Karpas-422 (cell line): ENCODE measurements at regions not wholly inside any gene's neighbourhood (a gene's known extent, or its start where the extent isn't known, plus 50 kb on each side); places are given as distances from the start of the nearest gene placed in this dataset.
A peak's percentile ranks its signal among the peaks of the same experiment; 100 is the strongest.

Experiments
- DNase-seq: peaks from one replicate; pipeline ENCODE4 v3.0.0-alpha.2; 2015
- H2AFZ ChIP-seq: fragments of 200-600 bp; sonication (generic); 2 replicates; pipeline ENCODE4 v1.6.1; 2014; ENCODE audit warnings: antibody characterized with exemption, low read length, mixed read lengths
- H3K27ac ChIP-seq: fragments of 200-600 bp; sonication (generic); 2 replicates; pipeline ENCODE4 v1.5.1; 2014; ENCODE audit warnings: mild to moderate bottlenecking, low read length, moderate library complexity
- H3K27me3 ChIP-seq: fragments of 200-600 bp; sonication (generic); 2 replicates; pipeline ENCODE4 v1.6.1; 2014; ENCODE audit warnings: low read length, mixed read lengths
- H3K36me3 ChIP-seq: fragments of 200-600 bp; sonication (generic); 2 replicates; pipeline ENCODE4 v1.6.1; 2014; ENCODE audit warnings: low read length, mixed read lengths; ENCODE audit not compliant: insufficient read depth
- H3K4me1 ChIP-seq: fragments of 200-600 bp; sonication (generic); 2 replicates; pipeline ENCODE4 v1.6.1; 2014; ENCODE audit warnings: mild to moderate bottlenecking, low read length, mixed read lengths
- H3K4me2 ChIP-seq: fragments of 200-600 bp; sonication (generic); 2 replicates; pipeline ENCODE4 v1.6.1; 2014; ENCODE audit warnings: low read length, low read depth, mild to moderate bottlenecking; ENCODE audit not compliant: poor library complexity, severe bottlenecking
- H3K4me3 ChIP-seq: fragments of 200-600 bp; sonication (generic); 2 replicates; pipeline ENCODE4 v1.5.1; 2014; ENCODE audit warnings: mild to moderate bottlenecking, antibody characterized with exemption, low read length, mixed read lengths
- H3K79me2 ChIP-seq: fragments of 200-600 bp; sonication (generic); 2 replicates; pipeline ENCODE4 v1.6.1; 2014; ENCODE audit warnings: mild to moderate bottlenecking, low read length, mixed read lengths
- H3K9ac ChIP-seq: fragments of 200-600 bp; sonication (generic); 2 replicates; pipeline ENCODE4 v1.6.0; 2014; ENCODE audit warnings: low read length
- H3K9me2 ChIP-seq: fragments of 200-600 bp; sonication (generic), shearing (Covaris generic); replicated peaks from 2 replicates; pipeline ENCODE4 v1.6.0; 2014; ENCODE audit warnings: mild to moderate bottlenecking, low read length, moderate library complexity; ENCODE audit not compliant: insufficient read depth
- H3K9me3 ChIP-seq: fragments of 300-700, 200-600 bp; sonication (generic); 2 replicates; pipeline ENCODE4 v1.6.1; 2014; ENCODE audit warnings: low read length, mixed read lengths
- H4K20me1 ChIP-seq: fragments of 200-600 bp; sonication (generic); 2 replicates; pipeline ENCODE4 v1.6.1; 2014; ENCODE audit warnings: mild to moderate bottlenecking, antibody characterized with exemption, low read length, low read depth; ENCODE audit not compliant: insufficient read depth

DNA sequence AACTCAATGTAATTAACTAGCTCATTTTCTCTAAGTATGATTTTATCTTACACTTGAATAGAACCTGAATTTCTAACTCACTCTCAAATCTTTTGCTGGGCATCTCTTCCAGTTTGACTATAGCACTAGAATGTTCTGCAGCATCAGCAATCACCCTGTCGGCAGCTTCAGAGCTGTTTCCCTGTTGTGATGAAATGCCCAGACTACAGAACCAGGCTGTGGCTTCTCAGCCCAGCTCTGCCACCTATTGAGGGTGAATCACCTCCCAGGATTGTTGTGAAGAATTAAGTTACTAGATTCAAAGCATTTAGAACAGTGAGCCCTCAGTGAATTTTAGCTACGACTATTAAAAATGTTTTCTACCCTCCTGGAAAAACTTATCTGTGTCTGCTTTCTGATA, 90.4 kb upstream of the ANKRD55 start:
- Histone ChIP-seq H3K79me2 (no peaks in the 10 kb centered on the region), H3K4me2 (no peak overlapping the region), H3K9ac (no peak overlapping the region), H3K9me2 (no peaks in the 10 kb centered on the region), H3K9me3 (no peaks in the 10 kb centered on the region), H2AFZ (no peak overlapping the region), H3K4me1 (peaks cover 7% of the 10 kb centered on the region), H3K27me3 (no peaks in the 10 kb centered on the region), H3K4me3 (no peak overlapping the region), H4K20me1 (no peaks in the 10 kb centered on the region), H3K27ac (no peak overlapping the region), H3K36me3 (no peaks in the 10 kb centered on the region)
- DNase-seq: no peak

DNA sequence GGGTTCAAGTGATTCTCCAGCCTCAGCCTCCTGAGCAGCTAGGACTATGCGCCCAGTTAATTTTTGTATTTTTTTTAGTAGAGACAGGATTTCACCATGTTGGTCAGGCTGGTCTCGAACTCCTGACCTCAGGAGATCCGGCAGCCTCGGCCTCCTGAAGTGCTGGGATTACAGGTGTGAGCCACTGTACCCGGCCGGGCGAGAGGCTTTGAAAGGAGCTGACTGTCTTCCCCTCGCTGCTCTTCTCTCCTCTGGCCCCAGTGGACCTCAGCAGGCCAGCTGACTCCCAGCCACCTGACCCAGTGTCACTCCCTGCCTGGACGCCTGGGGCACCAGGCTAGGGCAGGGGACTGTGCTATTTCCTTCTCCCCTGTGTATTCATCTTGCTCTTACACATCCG, 89.5 kb upstream of the ANKRD55 start:
- no peaks in the 10 kb centered on the region for H4K20me1 ChIP-seq
- no peak for DNase-seq
- peaks cover 7% of the 10 kb centered on the region for H3K4me1 ChIP-seq
- H3K9me3 ChIP-seq: no peaks in the 10 kb centered on the region
- no peak overlapping the region for H3K4me2 ChIP-seq
- H3K36me3 ChIP-seq: no peaks in the 10 kb centered on the region
- H3K4me3 ChIP-seq: no peak overlapping the region
- H2AFZ ChIP-seq: no peak overlapping the region
- H3K79me2 ChIP-seq: no peaks in the 10 kb centered on the region
- H3K27ac ChIP-seq: no peak overlapping the region
- H3K27me3 ChIP-seq: no peaks in the 10 kb centered on the region
- H3K9me2 ChIP-seq: no peaks in the 10 kb centered on the region
- no peak overlapping the region for H3K9ac ChIP-seq

DNA sequence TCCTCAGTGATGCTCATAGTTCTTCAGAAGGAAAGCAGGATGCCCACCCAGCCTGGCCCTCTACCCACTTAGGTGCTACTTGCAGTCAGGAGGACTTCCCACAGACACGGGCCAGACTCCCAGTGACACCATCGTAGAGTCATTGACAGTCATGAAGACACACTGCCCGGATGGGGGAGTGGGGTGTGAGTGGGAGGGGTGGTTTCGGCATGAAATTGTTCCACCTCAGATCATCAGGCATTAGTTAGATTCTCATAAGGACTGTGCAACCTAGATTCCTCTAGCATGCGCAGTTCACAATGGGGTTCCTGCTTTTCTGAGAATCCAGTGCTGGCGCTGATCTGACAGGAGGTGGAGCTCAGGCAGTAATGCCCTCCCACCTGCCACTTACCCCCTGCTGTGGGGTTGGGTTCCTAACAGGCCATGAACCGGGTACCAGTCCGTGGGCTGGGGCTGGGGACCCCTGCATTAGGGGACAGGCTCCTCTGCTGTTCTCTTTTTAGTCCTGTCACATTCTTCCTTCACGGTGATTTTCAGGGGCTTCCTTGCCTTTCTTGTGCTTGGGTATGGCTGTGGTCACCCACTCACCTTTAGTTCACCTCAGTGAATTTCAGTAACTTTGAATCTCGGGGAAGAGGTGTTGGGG, 88.2 kb upstream of the ANKRD55 start:
- no peak for DNase-seq
- H3K36me3 ChIP-seq: no peaks in the 10 kb centered on the region
- H3K27me3 ChIP-seq: no peaks in the 10 kb centered on the region
- H2AFZ ChIP-seq: no peak overlapping the region
- no peaks in the 10 kb centered on the region for H4K20me1 ChIP-seq
- H3K79me2 ChIP-seq: no peaks in the 10 kb centered on the region
- no peaks in the 10 kb centered on the region for H3K9me2 ChIP-seq
- H3K27ac ChIP-seq: no peak overlapping the region
- H3K4me2 ChIP-seq: no peak overlapping the region
- no peak overlapping the region for H3K9ac ChIP-seq
- H3K4me3 ChIP-seq: no peak overlapping the region
- H3K4me1 ChIP-seq: peaks cover 7% of the 10 kb centered on the region
- H3K9me3 ChIP-seq: no peaks in the 10 kb centered on the region

DNA sequence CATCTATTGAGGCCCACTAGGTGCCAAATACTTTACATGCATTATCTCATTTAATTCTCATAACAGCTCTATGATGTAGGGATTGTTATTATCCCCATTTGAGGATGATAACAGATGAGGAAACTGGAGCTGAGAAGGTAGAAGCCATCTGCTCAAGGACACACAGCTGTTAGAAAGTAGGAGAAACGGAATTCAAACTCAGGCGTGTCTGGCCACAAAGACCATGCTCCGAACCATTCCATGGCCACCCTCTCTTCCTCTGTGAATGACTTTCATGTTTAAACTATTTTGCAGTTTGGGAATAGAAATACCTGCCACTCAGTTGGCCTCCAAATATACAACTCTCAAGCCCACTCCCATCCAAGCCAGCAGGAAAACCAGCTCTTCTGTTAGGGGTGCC, 87.6 kb upstream of the ANKRD55 start:
- Histone ChIP-seq H3K79me2 (no peaks in the 10 kb centered on the region), H3K36me3 (no peaks in the 10 kb centered on the region), H3K27ac (no peak overlapping the region), H3K4me3 (no peak overlapping the region), H3K9me2 (no peaks in the 10 kb centered on the region), H3K4me1 (peaks cover 7% of the 10 kb centered on the region), H3K9me3 (no peaks in the 10 kb centered on the region), H3K9ac (no peak overlapping the region), H4K20me1 (no peaks in the 10 kb centered on the region), H3K27me3 (no peaks in the 10 kb centered on the region), H2AFZ (no peak overlapping the region), H3K4me2 (no peak overlapping the region)
- no peak for DNase-seq

GRCh38 chr5:56319526-56320181, 86.5 kb upstream of the ANKRD55 start:
- Histone ChIP-seq H2AFZ (peak overlapping the region; percentile 24; the same call in 1 of the 2 replicates), H3K9me3 (no peaks in the 10 kb centered on the region), H3K9ac (no peak overlapping the region), H3K27ac (no peak overlapping the region), H3K4me2 (no peak overlapping the region), H3K27me3 (no peaks in the 10 kb centered on the region), H3K4me1 (peaks cover 7% of the 10 kb centered on the region), H3K4me3 (no peak overlapping the region), H3K79me2 (no peaks in the 10 kb centered on the region), H4K20me1 (no peaks in the 10 kb centered on the region), H3K36me3 (no peaks in the 10 kb centered on the region), H3K9me2 (no peaks in the 10 kb centered on the region)
- DNase-seq: no peak

DNA sequence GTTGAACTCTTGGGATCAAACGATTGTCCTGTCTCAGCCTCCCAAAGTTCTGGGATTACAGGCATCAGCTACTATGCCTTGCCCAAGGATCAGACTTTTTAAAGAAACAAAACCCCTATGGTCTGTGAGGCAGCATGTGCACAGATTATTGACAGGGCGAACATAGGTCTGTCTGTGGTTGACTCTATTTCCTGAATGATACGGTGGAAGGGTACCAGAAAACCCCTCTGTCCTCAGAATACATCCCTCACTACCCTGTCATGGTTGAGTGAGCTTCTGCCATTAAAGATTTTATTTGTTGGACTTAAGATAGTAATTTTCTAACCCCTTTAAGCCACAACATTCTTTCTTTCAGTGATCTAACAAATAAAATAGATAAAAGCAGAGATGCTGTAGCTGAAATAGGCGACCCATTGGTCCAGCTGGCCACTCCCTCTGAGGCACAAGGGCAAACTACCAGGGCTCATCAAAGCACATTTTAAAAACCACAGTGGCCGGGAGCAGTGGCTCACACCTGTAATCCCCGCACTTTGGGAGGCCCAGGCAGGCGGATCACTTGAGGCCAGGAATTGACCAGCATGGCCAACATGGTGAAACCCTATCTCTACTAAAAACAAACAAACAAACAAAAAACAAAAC, 84.9 kb upstream of the ANKRD55 start:
- H3K4me2 ChIP-seq: no peak overlapping the region
- DNase-seq: no peak
- no peak overlapping the region for H2AFZ ChIP-seq
- H3K4me1 ChIP-seq: peaks cover 7% of the 10 kb centered on the region
- no peaks in the 10 kb centered on the region for H3K9me2 ChIP-seq
- no peak overlapping the region for H3K9ac ChIP-seq
- no peaks in the 10 kb centered on the region for H3K27me3 ChIP-seq
- H3K79me2 ChIP-seq: no peaks in the 10 kb centered on the region
- no peaks in the 10 kb centered on the region for H4K20me1 ChIP-seq
- H3K9me3 ChIP-seq: no peaks in the 10 kb centered on the region
- H3K27ac ChIP-seq: no peak overlapping the region
- no peaks in the 10 kb centered on the region for H3K36me3 ChIP-seq
- H3K4me3 ChIP-seq: no peak overlapping the region

GRCh38 chr5:56316299-56316994, 83.3 kb upstream of the ANKRD55 start:
- no peak overlapping the region for H3K9ac ChIP-seq
- no peaks in the 10 kb centered on the region for H3K36me3 ChIP-seq
- no peaks in the 10 kb centered on the region for H3K9me3 ChIP-seq
- no peaks in the 10 kb centered on the region for H3K9me2 ChIP-seq
- H3K4me1 ChIP-seq: peaks cover 7% of the 10 kb centered on the region
- H2AFZ ChIP-seq: no peak overlapping the region
- H3K79me2 ChIP-seq: no peaks in the 10 kb centered on the region
- no peak overlapping the region for H3K4me3 ChIP-seq
- H3K27ac ChIP-seq: no peak overlapping the region
- DNase-seq: no peak
- H4K20me1 ChIP-seq: no peaks in the 10 kb centered on the region
- no peak overlapping the region for H3K4me2 ChIP-seq
- no peaks in the 10 kb centered on the region for H3K27me3 ChIP-seq

DNA sequence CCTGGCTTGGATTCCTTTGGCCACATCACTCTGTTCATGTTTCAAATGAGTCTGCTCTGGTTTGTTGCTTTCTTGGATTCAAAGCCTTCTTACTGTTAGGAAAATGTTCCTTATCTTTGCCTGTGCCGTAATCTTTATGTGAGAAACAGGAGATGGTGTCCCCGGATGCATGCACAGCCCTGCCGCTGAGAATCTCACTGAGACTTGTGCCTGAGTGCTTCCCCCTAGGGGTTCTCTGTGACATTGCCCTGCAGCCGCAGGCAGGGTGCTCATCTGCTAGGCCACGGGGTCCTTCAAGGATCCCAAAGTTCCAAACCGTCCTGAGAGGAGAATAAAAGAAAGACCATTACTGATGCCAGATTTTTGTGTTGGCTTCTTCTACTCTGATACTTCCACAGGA, 81.4 kb upstream of the ANKRD55 start:
- Histone ChIP-seq H3K9ac (no peak overlapping the region), H2AFZ (peak overlapping the region; percentile 11; the same call in 1 of the 2 replicates), H4K20me1 (no peaks in the 10 kb centered on the region), H3K36me3 (no peaks in the 10 kb centered on the region), H3K9me3 (no peaks in the 10 kb centered on the region), H3K4me2 (no peak overlapping the region), H3K4me1 (peaks cover 6% of the 10 kb centered on the region), H3K4me3 (no peak overlapping the region), H3K27me3 (no peaks in the 10 kb centered on the region), H3K9me2 (no peaks in the 10 kb centered on the region), H3K79me2 (no peaks in the 10 kb centered on the region), H3K27ac (no peak overlapping the region)
- DNase-seq: peak; percentile 85
